H9 (cell line): ENCODE measurements at regions not wholly inside any gene's neighbourhood (a gene's known extent, or its start where the extent isn't known, plus 50 kb on each side); places are given as distances from the start of the nearest gene placed in this dataset.

Source experiments
- DNase-seq: peaks from one replicate; pipeline ENCODE4 v3.0.0-alpha.2; 2017
- H2AFZ ChIP-seq: one replicate; pipeline ENCODE4 v1.6.1; 2013; ENCODE audit warnings: mild to moderate bottlenecking, low read length, control low read depth, moderate library complexity
- H2AK5ac ChIP-seq: 2 replicates; pipeline ENCODE4 v1.6.1; 2013; ENCODE audit warnings: low read length, control low read depth, mixed read lengths; ENCODE audit not compliant: insufficient read length
- H2BK120ac ChIP-seq: one replicate; pipeline ENCODE4 v1.6.1; 2013; ENCODE audit warnings: low read depth, mild to moderate bottlenecking, low read length, control low read depth, inconsistent platforms; ENCODE audit not compliant: poor library complexity, severe bottlenecking
- H2BK12ac ChIP-seq: 2 replicates; pipeline ENCODE4 v1.6.1; 2013; ENCODE audit warnings: low read length, control low read depth, mixed read lengths, low read depth; ENCODE audit not compliant: insufficient read length
- H2BK15ac ChIP-seq: 2 replicates; pipeline ENCODE4 v1.6.1; 2013; ENCODE audit warnings: low read depth, low read length, control low read depth
- H2BK20ac ChIP-seq: one replicate; pipeline ENCODE4 v1.6.1; 2013; ENCODE audit warnings: low read depth, mild to moderate bottlenecking, low read length, control low read depth, inconsistent platforms; ENCODE audit not compliant: poor library complexity, severe bottlenecking
- H2BK5ac ChIP-seq: 2 replicates; pipeline ENCODE4 v1.6.1; 2013; ENCODE audit warnings: low read length, control low read depth, mixed read lengths; ENCODE audit not compliant: insufficient read length
- H3K14ac ChIP-seq: 2 replicates; pipeline ENCODE4 v1.6.1; 2013; ENCODE audit warnings: low read length, control low read depth; ENCODE audit not compliant: insufficient read depth
- H3K18ac ChIP-seq: 2 replicates; pipeline ENCODE4 v1.6.1; 2013; ENCODE audit warnings: low read depth, mild to moderate bottlenecking, mixed read lengths, low read length, control low read depth; ENCODE audit not compliant: insufficient read length
- H3K23ac ChIP-seq: 2 replicates; pipeline ENCODE4 v1.6.1; 2013; ENCODE audit warnings: low read length, control low read depth, mixed read lengths, low read depth; ENCODE audit not compliant: insufficient read length
- H3K23me2 ChIP-seq: 2 replicates; pipeline ENCODE4 v1.6.1; 2013; ENCODE audit warnings: low read depth, mild to moderate bottlenecking, mixed read lengths, low read length, control low read depth; ENCODE audit not compliant: insufficient read length, poor library complexity, severe bottlenecking
- H3K27ac ChIP-seq: 2 replicates; pipeline ENCODE4 v1.5.1; 2013; ENCODE audit warnings: low read length, control low read depth, mixed read lengths, low read depth; ENCODE audit not compliant: insufficient read length
- H3K27me3 ChIP-seq: 2 replicates; pipeline ENCODE4 v1.6.1; 2013; ENCODE audit warnings: low read length, control low read depth, inconsistent platforms; ENCODE audit not compliant: insufficient read depth
- H3K4ac ChIP-seq: 2 replicates; pipeline ENCODE4 v1.6.1; 2013; ENCODE audit warnings: low read depth, mild to moderate bottlenecking, control low read depth, inconsistent platforms, low read length, moderate library complexity
- H3K4me1 ChIP-seq: 2 replicates; pipeline ENCODE4 v1.6.1; 2013; ENCODE audit warnings: low read length, control low read depth, inconsistent platforms; ENCODE audit not compliant: insufficient read depth
- H3K4me2 ChIP-seq: 2 replicates; pipeline ENCODE4 v1.6.1; 2013; ENCODE audit warnings: low read length, control low read depth, mixed read lengths; ENCODE audit not compliant: insufficient read length, insufficient read depth
- H3K56ac ChIP-seq: 2 replicates; pipeline ENCODE4 v1.6.1; 2013; ENCODE audit warnings: low read depth, mild to moderate bottlenecking, mixed read lengths, low read length, control low read depth; ENCODE audit not compliant: insufficient read length
- H3K79me1 ChIP-seq: 2 replicates; pipeline ENCODE4 v1.6.1; 2013; ENCODE audit warnings: low read depth, mild to moderate bottlenecking, moderate library complexity, low read length, control low read depth, inconsistent platforms; ENCODE audit not compliant: insufficient read depth, poor library complexity, severe bottlenecking
- H3K79me2 ChIP-seq: 2 replicates; pipeline ENCODE4 v1.6.1; 2013; ENCODE audit warnings: low read length, control low read depth, inconsistent platforms; ENCODE audit not compliant: insufficient read depth
- H3K9ac ChIP-seq: 2 replicates; pipeline ENCODE4 v1.6.1; 2013; ENCODE audit warnings: low read length, control low read depth, mixed read lengths; ENCODE audit not compliant: insufficient read length; ENCODE audit errors: extremely low read depth
- H3K9me3 ChIP-seq: one replicate; pipeline ENCODE4 v1.6.1; 2013; ENCODE audit warnings: low read depth, low read length, inconsistent platforms; ENCODE audit not compliant: control insufficient read depth
- H3T11ph ChIP-seq: one replicate; pipeline ENCODE4 v1.6.1; 2013; ENCODE audit warnings: mild to moderate bottlenecking, low read length, control low read depth, inconsistent platforms
- H4K20me1 ChIP-seq: one replicate; pipeline ENCODE4 v1.6.1; 2013; ENCODE audit not compliant: control insufficient read depth, insufficient read length, insufficient read depth
- H4K5ac ChIP-seq: 2 replicates; pipeline ENCODE4 v1.6.1; 2013; ENCODE audit warnings: low read depth, mild to moderate bottlenecking, mixed read lengths, low read length, control low read depth; ENCODE audit not compliant: insufficient read length
- H4K8ac ChIP-seq: replicated peaks from 2 replicates; pipeline ENCODE4 v1.6.1; 2013; ENCODE audit warnings: low read length, control low read depth, mixed read lengths, low read depth; ENCODE audit not compliant: insufficient read length
- H4K91ac ChIP-seq: 2 replicates; pipeline ENCODE4 v1.6.1; 2013; ENCODE audit warnings: low read depth, mild to moderate bottlenecking, moderate library complexity, mixed read lengths, low read length, control low read depth; ENCODE audit not compliant: insufficient read length
- H3K27ac Mint-ChIP-seq, 3 experiments: 2 replicates in 2 of 3; 3 replicates in 1 of 3; pipeline ENCODE4 v1.8.0; 2020 to 2021; ENCODE audit warnings: mixed read lengths in 3 of 3, mild to moderate bottlenecking in 1 of 3, moderate library complexity in 1 of 3
- H3K27me3 Mint-ChIP-seq: 2 replicates; pipeline ENCODE4 v1.8.0; 2021; ENCODE audit warnings: low read depth, mild to moderate bottlenecking, moderate library complexity, mixed read lengths
- H3K36me3 Mint-ChIP-seq, 3 experiments: 2 replicates in 2 of 3; 3 replicates in 1 of 3; pipeline ENCODE4 v1.8.0; 2020 to 2021; ENCODE audit warnings: low read depth in 3 of 3, mixed read lengths in 3 of 3; ENCODE audit not compliant: insufficient read depth in 1 of 3
- H3K4me1 Mint-ChIP-seq, 2 experiments: 2 replicates each; pipeline ENCODE4 v1.8.0; 2020; ENCODE audit warnings: mixed read lengths in 2 of 2
- H3K4me3 Mint-ChIP-seq, 2 experiments: 2 replicates in 1 of 2; 3 replicates in 1 of 2; pipeline ENCODE4 v1.8.0; 2020 to 2021; ENCODE audit warnings: mild to moderate bottlenecking in 2 of 2, mixed read lengths in 2 of 2, moderate library complexity in 1 of 2
- H3K9me3 Mint-ChIP-seq, 2 experiments: 2 replicates in 1 of 2; 3 replicates in 1 of 2; pipeline ENCODE4 v1.8.0; 2020; ENCODE audit warnings: mild to moderate bottlenecking in 2 of 2, mixed read lengths in 2 of 2, moderate library complexity in 1 of 2
- WGBS: extraction: QIAGEN DNeasy Blood & Tissue Kit; methylation state at CpG from one replicate; pipeline ENCODE4 v1.1.7; 2013; ENCODE audit warnings: missing lambda C conversion rate, low lambda C conversion rate, mixed read lengths; ENCODE audit not compliant: insufficient read length; ENCODE audit errors: extremely low coverage; 5-methylcytosine and 5-hydroxymethylcytosine counted together
- TF ChIP-seq, protein P1 (sequence below): fragments of 200-600 bp; sonication (generic); conservative IDR thresholded peaks from 3 replicates; pipeline ENCODE4 v1.8.0; 2021; ENCODE audit warnings: antibody characterized with exemption, mild to moderate bottlenecking

- Histone ChIP-seq H3K9ac (no peak overlapping the region), H3K4ac (no peak overlapping the region), H2BK5ac (no peak overlapping the region), H3K79me2 (no peaks in the 10 kb centered on the region), H4K20me1 (no peaks in the 10 kb centered on the region), H2AK5ac (no peak overlapping the region), H4K91ac (no peak overlapping the region), H3K4me2 (no peak overlapping the region), H3K23ac (no peak overlapping the region), H3K79me1 (no peaks in the 10 kb centered on the region), H4K5ac (no peak overlapping the region), H3K4me1 (no peaks in the 10 kb centered on the region), H3T11ph (no peak overlapping the region), H3K56ac (no peak overlapping the region), H3K9me3 (no peaks in the 10 kb centered on the region), H2AFZ (no peak overlapping the region), H2BK20ac (no peak overlapping the region), H3K14ac (no peak overlapping the region), H3K27me3 (no peaks in the 10 kb centered on the region; the same call in 1 of the 2 replicates), H3K27ac (no peak overlapping the region), H2BK15ac (no peak overlapping the region), H4K8ac (no peak overlapping the region), H2BK12ac (no peak overlapping the region), H3K23me2 (peaks cover 3% of the 10 kb centered on the region), H3K18ac (no peak overlapping the region), H2BK120ac (no peak overlapping the region)
- H3K9me3 Mint-ChIP-seq, result no peaks in the 10 kb centered on the region
- no peak overlapping the region for H3K4me3 Mint-ChIP-seq
- no peak for DNase-seq
- peaks cover 0 to 3% of the 10 kb centered on the region in 2 experiments; a peak in 2 of 4 replicates for H3K4me1 Mint-ChIP-seq
- TF ChIP-seq, protein P1, sequence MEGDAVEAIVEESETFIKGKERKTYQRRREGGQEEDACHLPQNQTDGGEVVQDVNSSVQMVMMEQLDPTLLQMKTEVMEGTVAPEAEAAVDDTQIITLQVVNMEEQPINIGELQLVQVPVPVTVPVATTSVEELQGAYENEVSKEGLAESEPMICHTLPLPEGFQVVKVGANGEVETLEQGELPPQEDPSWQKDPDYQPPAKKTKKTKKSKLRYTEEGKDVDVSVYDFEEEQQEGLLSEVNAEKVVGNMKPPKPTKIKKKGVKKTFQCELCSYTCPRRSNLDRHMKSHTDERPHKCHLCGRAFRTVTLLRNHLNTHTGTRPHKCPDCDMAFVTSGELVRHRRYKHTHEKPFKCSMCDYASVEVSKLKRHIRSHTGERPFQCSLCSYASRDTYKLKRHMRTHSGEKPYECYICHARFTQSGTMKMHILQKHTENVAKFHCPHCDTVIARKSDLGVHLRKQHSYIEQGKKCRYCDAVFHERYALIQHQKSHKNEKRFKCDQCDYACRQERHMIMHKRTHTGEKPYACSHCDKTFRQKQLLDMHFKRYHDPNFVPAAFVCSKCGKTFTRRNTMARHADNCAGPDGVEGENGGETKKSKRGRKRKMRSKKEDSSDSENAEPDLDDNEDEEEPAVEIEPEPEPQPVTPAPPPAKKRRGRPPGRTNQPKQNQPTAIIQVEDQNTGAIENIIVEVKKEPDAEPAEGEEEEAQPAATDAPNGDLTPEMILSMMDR, result no peak
- peaks cover 10% of the 10 kb centered on the region for H3K27me3 Mint-ChIP-seq
- H3K36me3 Mint-ChIP-seq, result no peaks in the 10 kb centered on the region
- no CpG with 5 or more reads among the region's 10 CpGs for WGBS
- peak overlapping the region in 1 of 3 experiments; percentile 52; a peak in 1 of 7 replicates for H3K27ac Mint-ChIP-seq
These were observed 63.3 kb downstream of the SYNE3 start for GRCh38 chr14:95452893-95453712.
